Middle frontal gyrus (tissue), 1 donor: ENCODE measurements at regions not wholly inside any gene's neighbourhood (a gene's known extent, or its start where the extent isn't known, plus 50 kb on each side); places are given as distances from the start of the nearest gene placed in this dataset.

ENCODE experiments used
- DNase-seq: peaks from one replicate; pipeline ENCODE4 v3.0.0-alpha.2; 2015; ENCODE audit warnings: low spot score; ENCODE audit errors: extremely low spot score

DNA sequence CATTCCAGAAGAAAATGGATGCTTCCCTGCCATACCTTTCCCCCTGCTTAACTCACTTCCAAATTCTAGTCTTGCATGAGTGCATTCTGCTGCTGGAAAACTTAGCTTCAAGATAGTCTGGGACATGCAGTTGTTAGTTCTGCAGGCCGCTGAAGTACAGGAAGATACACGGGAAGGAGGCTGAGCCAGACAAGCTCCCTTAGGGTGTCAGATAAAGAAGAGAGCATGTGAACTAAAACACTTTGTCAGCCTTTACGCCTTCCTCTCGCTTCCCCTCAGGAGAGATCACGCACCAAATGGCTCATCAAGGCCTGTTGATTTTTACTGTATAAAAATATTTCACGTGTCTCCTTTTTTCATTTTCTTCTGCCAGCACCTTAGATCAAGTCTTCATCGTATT lies 420.7 kb downstream of the INSC start:
- no peak for DNase-seq

DNA sequence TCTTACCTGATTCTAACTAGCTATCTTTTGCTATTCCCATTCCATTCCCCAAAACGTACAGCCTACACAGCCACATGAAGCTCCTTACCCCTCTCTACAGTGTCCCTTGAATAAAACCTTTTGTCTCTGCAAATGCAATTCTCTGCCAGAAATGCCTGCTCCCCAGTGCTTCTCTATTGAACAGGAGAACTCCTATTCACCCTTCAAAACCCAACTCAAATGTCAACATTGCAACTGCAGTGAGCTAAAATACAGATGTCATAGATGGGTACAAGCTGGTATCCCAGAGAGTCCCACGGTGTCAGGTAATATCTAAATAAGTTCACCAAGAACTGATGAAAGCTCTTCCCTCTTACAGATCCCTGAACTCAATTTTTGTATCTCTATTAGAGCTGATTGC lies 421.7 kb downstream of the INSC start:
- no peak for DNase-seq

DNA sequence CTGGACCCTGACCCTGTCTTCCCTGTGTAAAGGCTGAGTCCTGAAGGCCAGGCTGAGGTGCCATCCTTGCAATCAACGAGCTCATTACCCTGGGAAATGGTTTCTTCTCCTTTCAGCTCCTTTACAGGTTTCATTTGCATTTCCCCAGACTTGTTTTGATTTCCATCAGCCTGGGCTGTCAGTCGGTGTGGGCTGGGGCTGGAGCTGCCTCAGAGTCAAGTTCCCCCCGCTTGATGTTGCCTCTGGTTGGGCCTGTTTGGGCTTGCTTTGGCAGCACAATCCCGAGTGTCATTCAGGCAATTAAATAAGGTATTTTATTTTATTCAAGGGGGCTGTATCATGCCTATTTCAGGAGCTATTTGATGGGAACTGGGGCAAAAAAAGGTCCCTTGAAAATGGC lies 424.9 kb downstream of the INSC start:
- DNase-seq, result no peak

DNA sequence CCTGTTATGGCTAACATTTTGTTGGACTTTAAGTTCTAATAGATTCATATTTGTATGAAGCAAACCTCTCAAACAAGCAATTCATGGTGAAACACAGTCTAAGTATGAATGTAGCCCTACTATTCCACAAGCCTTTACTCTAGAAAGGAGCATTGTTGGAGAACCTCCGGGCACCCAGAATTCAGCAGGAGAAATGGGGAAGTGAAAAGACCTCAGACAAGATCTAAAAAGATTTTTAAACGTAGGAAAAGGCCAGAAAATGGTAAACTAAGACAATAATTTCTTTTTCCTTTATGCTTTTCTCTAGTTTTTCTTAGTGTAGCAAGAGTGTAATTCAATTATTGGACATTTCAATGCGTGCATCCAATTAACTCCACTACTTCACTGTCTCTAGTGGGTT lies 426.4 kb downstream of the INSC start:
- no peak for DNase-seq

DNA sequence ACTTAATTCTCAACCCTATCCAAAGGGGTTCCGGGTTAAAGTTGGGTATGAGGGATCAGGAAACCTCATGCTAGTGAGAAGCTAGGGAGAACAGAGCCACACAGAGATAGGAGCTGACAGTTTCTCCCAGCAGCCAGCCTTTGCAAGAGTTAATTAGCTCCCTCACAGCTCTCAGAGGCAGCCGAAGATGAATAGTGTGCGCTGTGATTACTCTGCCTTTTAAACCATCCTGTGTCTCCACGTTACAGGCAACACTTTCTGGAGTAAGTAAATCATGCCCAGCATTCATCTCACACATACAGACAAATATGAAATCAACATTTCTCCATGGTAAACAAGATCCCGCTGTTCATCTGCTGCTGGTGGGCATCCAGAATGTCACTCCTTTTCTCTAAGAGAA lies 429.6 kb downstream of the INSC start:
- DNase-seq, result no peak

DNA sequence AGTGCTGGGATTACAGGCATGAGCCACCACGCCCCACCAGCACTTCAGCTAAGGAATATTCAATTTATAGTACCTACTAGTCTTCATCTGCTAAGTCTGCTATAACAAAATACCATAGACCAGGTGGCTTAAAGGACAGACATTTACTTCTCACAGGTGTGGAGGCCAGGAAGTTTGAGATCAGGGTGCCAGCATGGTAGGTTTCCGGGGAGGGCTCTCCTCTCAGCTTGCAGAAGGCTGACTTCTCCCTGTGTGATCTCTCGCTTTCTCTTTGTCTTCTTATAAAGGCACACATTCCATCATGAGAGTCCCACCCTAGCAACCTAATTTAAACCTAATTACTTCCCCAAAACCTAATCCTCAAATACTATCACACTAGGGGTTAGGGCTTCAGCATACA lies 433.0 kb downstream of the INSC start:
- DNase-seq, result no peak

DNA sequence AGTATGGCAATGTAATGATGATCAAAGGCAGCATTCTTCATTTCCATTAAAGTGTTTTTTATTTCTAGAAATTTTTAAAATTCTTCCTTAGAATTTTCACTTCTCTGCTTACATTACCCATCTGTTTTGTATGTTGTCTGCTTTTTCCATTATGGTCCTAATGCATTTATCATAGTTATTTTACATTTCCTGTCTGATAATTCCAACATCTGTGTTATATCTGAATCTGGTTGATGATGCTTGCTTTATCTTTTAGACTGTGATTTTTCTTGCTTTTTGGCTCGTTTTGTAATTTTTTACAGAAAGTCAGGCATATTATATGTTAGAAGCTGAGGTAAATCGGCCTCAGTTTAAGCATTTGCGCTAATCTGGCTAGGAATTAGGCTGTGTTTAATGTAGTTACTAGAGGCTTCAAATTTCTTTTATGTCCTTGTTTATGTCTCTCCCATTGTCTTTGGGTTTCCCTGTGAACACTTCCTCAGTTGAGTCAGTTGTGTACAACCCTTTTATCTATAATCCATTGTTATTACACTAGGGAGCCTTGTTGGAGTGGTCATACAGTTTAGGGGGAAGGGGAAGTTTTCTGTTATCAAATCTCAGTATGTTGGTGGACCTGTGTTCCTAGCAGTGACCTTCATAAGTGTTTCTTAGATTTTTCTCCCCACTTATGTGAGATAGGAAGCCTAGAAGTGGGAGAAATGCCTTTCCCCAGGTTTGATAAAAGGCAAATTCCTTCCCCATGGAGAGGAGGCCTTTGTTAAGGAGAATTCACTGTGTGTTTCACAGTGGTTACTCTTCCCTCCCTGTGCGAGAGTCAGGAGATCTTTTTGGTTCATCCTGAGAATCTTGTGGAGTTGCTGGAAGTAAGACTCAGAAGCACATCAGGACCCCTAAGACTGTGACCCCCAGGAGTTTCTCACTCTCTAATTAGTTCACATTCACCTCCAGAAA lies 437.5 kb downstream of the INSC start:
- DNase-seq, result no peak

DNA sequence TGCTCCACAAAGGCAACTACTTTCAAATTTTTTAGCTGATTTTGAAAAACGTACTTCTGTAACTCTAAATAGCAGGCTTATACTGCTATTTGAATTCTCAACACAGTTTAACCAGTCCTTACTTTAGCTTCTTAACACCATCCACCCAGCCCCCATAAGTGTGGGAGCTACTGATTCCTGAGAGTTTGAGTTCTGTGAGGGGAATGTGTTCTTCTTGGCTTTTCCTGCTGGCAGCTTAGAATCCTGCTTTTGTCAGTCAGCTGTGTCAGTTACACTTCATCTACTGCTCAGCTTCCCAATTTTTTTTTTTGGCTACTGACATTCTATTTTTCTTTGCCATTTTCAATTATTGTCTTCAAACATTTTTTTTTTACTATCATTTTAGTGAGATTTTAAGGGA lies 440.4 kb downstream of the INSC start:
- no peak for DNase-seq

DNA sequence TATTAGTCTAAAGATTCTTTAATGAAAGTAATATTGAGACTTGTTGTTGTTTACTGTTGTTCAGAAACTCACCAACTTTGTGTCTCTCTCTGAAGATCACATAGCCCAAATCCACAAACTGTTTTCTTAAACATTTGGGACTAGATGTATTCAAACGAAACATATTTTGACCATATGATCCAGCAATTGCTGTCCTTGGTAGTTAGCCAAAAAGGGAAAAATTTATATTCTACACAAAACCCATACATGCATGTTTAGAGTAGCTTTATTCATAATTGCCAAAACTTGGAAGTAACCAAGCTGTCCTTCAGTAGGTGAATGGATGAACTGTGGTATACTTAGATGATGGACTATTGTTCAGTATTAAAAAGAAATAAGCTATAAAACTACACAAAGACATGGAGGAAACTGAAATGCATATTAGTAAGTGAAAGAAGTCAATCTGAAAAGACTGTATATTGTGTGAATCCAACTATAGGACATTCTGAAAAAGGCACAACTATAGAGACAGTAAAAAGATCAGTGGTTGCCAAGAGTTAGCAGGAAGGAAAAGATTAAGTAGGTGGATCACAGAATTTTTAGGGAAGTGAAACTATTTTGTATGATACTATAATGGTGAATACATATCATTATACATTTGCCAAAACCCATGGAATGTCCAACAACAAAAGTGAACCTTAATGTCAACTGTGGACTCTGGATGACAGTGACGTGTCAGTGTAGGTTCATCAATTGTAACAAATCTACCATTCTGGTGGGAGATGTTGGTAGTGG lies 442.9 kb downstream of the INSC start:
- DNase-seq, result no peak

DNA sequence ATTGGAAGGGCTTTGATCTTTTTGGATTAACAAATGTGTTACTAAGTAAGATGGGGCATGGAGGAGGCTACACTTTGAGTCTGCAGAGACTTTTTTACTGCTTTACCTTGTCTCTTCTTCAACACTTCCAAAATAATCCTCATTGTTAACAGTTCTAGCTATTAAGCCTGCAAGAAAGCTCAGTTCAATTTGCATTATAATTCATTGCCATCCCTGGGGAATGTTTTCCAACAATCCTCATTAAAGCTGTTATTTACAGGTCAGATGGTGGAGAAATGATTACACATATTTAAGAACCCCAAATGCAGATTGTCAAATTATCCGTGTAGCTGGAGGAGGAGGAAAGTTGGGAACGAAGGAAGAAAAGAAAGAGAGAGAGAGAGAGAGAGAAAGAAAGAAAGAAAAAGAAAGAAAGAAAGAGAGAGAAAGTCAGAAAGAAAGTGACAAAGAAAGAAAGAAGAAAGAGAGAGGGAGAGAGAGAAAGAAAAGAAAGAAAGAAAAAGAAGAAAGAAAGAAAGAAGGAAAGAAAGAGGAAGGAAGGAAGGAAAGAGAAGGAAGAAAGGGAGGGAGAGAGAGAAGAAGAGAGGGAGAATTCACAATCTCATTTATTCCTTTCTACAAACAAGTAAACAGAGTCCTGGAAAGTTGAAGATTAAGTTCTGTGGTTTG lies 443.9 kb downstream of the INSC start:
- no peak for DNase-seq

DNA sequence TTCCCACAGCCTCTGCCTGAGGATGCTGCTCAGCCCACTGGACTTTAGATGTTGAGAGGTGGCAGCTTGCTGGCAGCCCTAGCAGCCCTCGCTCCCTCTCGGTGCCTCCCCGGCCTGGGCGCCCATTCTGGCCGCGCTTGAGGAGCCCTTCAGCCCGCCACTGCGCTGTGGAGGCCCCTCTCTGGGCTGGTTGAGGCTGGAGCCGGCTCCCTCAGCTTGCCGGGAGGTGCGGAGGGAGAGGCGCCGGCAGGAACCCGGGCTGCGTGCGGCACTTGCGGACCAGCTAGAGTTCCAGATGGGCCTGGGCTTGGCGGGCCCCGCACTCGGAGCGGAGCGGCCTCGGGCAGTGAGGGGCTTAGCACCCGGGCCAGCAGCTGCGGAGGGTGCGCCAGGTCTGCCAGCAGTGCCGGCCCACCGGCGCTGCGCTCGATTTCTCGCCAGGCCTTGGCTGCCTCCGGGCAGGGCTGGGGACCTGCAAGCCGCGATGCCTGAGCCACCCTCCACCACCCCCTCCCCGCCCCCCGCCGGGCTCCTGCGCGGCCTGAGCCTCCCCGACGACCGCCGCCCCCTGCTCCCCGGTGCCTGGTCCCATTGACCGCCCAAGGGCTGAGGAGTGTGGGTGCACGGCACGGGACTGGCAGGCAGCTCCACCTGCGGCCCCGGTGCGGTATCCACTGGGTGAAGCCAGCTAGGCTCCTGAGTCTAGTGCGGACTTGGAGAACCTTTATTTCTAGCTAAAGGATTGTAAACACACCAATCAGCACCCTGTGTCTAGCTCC lies 446.2 kb downstream of the INSC start:
- no peak for DNase-seq

DNA sequence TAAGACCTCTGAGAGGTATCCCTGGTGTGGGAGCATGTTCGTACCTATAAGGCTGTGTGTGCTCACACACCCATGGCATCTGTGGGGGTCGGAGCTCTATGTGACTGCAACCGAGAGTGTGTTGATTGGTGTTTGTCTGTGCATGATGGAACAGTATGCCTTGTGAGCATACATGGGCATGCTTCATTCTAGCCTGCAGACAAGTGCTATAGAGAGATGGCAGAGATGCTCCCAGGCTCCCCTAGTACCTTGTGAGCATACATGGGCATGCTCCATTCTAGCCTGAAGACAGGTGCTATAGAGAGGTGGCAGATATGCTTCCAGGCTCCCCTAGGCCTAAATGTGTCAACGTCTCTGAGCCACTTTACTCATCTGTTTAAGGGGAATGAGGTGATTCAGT lies 447.5 kb downstream of the INSC start:
- no peak for DNase-seq

DNA sequence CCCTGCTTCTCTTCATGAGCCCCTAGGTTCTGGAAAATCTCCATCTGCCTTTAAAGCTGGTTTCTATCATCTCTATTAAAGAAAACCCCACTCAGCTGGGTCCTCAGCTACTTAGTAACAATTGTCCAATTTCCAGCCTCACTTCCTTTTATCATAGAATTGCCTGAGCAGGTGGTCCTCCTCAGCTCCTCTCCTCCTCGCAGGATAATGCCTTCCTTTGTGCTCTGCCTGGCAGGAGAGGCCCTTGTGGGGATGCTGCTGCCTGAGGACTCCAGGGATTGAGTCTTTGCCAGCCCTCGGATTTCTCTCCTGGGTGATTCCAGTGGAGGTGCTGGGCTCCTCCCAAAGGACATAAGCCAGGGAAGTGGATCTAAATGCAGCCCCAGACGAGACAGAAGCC lies 448.3 kb downstream of the INSC start:
- DNase-seq, result no peak

DNA sequence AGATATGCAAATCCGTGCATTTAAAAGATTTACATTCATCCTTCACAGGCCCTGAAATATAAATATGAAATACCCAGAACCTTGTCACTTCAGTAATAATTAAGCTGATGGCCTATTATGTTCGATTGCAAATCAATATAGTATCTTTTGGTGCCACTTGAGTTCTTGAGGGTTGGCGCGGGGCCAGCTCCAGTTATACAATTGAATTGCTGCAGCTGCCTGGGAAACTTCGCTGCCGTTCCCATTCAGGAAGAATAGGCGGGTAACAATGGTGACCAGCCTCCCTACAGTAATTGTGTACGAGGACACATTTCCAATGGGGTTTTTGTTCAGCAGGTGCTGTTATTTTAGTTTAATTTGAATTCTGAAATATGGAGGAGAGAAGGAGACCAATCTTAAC lies 451.2 kb downstream of the INSC start:
- DNase-seq, result no peak

DNA sequence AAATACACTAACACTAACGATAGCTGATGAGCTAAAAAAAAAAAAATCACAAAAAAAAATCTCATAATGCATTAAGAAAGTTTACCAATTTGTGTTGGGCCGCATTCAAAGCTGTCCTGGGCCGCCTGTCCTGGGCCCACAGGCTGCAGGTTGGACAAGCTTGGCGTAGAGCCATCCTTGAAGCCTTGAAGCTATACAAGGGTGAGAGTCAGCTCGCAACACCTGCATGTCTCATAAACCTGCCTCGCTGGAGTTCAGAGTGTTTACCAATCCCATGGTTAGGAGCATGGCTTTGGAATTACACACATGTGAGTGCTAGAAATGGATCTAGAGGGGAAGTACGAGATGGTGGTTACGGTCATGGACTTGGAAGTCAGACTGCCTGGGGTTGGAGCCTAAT lies 453.7 kb downstream of the INSC start:
- DNase-seq, result no peak

DNA sequence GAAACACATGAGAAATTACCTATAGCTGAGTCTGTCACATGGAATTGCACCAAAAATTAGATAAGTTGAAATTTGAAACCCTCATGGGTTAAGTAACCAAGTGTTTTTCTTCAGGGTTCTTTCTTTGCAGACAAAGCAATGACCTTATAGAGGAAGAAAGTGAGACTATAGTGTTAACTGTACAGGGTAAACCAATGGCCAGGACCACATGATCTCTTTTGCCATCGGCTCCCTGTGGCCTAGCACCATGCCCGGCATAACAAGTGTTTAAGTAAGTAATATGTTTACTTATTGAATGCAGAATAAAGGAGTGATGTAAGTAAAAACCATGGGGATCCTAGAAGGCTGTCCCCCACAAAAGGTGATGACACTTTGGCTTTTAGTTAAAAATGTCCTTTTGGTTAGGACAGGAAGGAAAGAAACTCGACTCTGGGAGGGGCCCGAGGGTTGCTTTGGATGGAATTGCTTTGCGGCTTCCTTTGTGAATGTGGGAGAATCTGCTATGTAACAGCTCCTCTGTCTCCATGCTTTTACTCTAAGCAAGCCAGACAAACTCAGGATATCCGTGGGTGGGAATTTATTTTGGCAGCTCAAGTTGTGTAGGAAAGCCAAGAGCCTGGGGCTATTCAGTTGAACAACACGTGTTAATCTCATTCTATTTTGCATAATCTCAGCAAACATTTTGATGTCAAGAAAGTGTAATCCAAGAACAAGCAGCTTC lies 454.7 kb downstream of the INSC start:
- peak; percentile 50 for DNase-seq

DNA sequence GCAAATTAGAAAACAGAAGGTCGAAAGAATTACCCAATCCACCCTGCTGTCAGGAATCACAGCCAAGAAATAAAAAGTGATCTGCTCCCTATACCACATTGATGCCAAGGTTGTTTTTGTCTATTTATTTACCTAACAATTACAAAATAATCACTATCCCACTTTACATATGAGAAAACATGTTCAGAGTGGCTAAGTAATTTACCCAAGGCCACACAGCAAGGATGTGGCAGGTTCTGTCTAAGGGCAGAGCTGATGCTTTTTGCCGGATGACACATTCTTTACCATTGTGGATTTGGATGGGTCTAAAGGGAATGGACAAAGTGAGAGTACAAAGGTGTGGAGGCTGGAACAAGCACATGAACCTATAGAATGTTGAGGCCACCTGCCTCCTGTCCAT lies 460.7 kb downstream of the INSC start:
- DNase-seq, result no peak

DNA sequence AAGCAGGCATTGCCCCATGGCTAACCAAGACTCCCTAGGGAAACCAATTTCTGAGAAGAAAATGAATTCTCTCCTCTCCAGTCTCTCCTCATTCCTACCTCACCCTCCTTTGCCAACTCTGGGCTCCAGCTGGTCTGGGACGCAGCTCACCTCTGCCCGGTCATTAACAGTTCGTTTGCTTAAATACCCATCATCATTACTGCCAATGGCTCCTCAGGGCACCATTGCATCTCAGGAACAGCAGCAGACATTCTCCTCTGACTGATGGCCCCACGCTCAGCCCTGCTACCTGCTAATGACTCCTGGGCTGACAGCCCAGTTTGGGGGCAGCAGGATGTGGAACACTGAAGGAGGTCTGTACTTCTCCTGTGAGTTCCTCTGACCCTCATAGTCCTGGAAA lies 462.0 kb downstream of the INSC start:
- DNase-seq, result no peak

DNA sequence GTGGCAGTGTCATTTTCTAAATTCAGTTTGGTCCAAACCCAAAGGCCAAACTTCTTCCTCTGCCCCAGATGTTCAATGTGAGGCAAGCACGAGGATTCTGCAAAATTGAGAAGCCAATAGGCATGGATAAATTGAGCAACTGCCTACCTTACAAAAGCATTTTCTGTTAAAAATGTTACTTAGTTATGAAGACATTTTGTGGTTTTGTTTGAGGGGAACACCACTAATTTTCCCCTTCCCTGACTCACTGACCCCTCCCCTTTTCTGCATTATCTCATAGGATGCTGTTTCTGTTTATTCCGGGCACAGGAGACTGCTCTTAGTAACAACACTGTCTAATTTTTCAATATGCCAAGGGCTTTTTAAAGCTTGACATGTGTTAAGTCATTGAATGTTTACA lies 462.8 kb downstream of the INSC start:
- DNase-seq, result no peak

DNA sequence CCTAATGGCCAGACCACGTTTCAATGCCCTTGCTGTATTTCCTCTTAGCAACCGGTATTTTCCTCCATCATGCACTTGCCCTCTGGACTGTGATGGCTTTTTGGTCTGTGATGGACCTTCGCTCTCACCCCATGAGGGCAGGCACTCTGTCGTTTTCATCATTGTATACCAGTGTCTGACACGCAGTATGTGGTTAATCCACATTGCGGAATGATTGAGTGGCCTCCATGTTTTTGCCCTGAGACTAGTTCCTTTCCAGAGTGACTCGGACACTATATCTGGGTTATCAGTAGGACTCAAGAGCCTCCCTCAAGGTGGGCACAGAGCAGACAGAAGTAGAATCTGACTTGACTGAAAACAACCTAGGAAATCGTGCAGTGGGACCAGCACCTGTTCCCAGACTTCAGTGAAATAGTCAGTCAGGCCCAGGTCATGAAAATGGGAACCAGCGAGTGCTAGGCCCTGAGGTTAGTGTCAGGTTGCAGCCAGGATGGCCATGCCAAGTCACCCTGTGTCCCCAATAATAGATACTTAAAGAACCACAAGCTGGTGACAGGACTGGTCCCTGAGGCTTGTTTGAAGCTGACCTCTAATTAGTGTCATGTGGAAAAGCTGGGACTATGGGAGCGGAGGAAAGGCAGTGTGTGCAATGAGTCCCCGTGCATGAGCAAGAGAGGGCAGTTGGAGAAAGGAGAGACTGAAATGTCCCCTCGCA lies 464.7 kb downstream of the INSC start:
- DNase-seq, result no peak
